Gastroesophageal sphincter (tissue), 3 donors: ENCODE measurements at regions not wholly inside any gene's neighbourhood (a gene's known extent, or its start where the extent isn't known, plus 50 kb on each side); places are given as distances from the start of the nearest gene placed in this dataset.

ENCODE experiments used
- CTCF ChIP-seq, 4 experiments: fragments of 200-600 bp in 2 of 4; fragments of 450-650 bp in 2 of 4; sonication (generic) in 1 of 4; IDR thresholded peaks; one replicate each; pipeline ENCODE4 v1.5.1; 2017 to 2019; ENCODE audit warnings: antibody characterized with exemption in 4 of 4, mild to moderate bottlenecking in 2 of 4, moderate library complexity in 2 of 4
- EP300 ChIP-seq: sonication (generic); formaldehyde crosslinking; IDR thresholded peaks from one replicate; pipeline ENCODE4 v1.6.1; 2017; ENCODE audit warnings: antibody characterized with exemption, mild to moderate bottlenecking
- POLR2A ChIP-seq, 2 donors: fragments of 450-650 bp; IDR thresholded peaks; one replicate each; pipeline ENCODE4 v1.6.1; 2017; ENCODE audit warnings: antibody characterized with exemption in 2 of 2, mild to moderate bottlenecking in 2 of 2, moderate library complexity in 1 of 2
- POLR2AphosphoS5 ChIP-seq: sonication (generic); formaldehyde crosslinking; IDR thresholded peaks from one replicate; pipeline ENCODE4 v1.6.1; 2017; ENCODE audit warnings: antibody characterized with exemption

GRCh38 chr10:88060762-88061161, 197.3 kb downstream of the PTEN start:
- TF ChIP-seq CTCF (IDR thresholded peaks at IDR 0.05) (no peak), POLR2AphosphoS5 (no peak), EP300 (no peak), POLR2A (IDR thresholded peaks at IDR 0.05) (no peak)
